Stimulated activated CD4-positive, alpha-beta T cell treated with anti-CD3 and anti-CD28 coated beads, Interleukin-12 subunit alpha, Interleukin-12 subunit beta, amount 100 ng/mL, for 4 hours (primary cell): ENCODE measurements at regions not wholly inside any gene's neighbourhood (a gene's known extent, or its start where the extent isn't known, plus 50 kb on each side); places are given as distances from the start of the nearest gene placed in this dataset.

Experiments used
- DNase-seq: peaks from one replicate; pipeline ENCODE4 v3.0.0-alpha.2; 2020

- no peak for DNase-seq
Observed at GRCh38 chr20:40359131-40359912, 329.7 kb downstream of the MAFB start.

- no peak for DNase-seq
Observed at GRCh38 chr20:40354880-40355279, 334.2 kb downstream of the MAFB start.

GRCh38 chr20:40343390-40343789 lies 345.6 kb downstream of the MAFB start:
- DNase-seq: no peak

- DNase-seq: no peak
Observed at GRCh38 chr20:40341561-40341960, 347.5 kb downstream of the MAFB start.

GRCh38 chr20:40339661-40340449 lies 349.2 kb downstream of the MAFB start:
- DNase-seq: no peak

- no peak for DNase-seq
Observed at GRCh38 chr20:40336533-40336932, 352.5 kb downstream of the MAFB start.

- no peak for DNase-seq
Observed at GRCh38 chr20:40335901-40336351, 353.1 kb downstream of the MAFB start.

GRCh38 chr20:40335437-40335836 lies 353.6 kb downstream of the MAFB start:
- no peak for DNase-seq

GRCh38 chr20:40333591-40333990 lies 355.4 kb downstream of the MAFB start:
- DNase-seq: no peak

GRCh38 chr20:40331807-40332560 lies 357.1 kb downstream of the MAFB start:
- no peak for DNase-seq

- DNase-seq: no peak
Observed at GRCh38 chr20:40331249-40331648, 357.8 kb downstream of the MAFB start.

GRCh38 chr20:40329321-40329720 lies 359.7 kb downstream of the MAFB start:
- DNase-seq: no peak

- no peak for DNase-seq
Observed at GRCh38 chr20:40326784-40327183, 362.3 kb downstream of the MAFB start.

GRCh38 chr20:40325006-40325568 lies 363.9 kb downstream of the MAFB start:
- DNase-seq: no peak

GRCh38 chr20:40323361-40323794 lies 365.7 kb downstream of the MAFB start:
- no peak for DNase-seq

- DNase-seq: no peak
Observed at GRCh38 chr20:40322941-40323340, 366.1 kb downstream of the MAFB start.

GRCh38 chr20:40320517-40321011 lies 368.5 kb downstream of the MAFB start:
- DNase-seq: no peak

GRCh38 chr20:40319741-40320516 lies 369.1 kb downstream of the MAFB start:
- no peak for DNase-seq

GRCh38 chr20:40319056-40319455 lies 370.0 kb downstream of the MAFB start:
- no peak for DNase-seq

GRCh38 chr20:40317156-40317790 lies 371.8 kb downstream of the MAFB start:
- DNase-seq: no peak

- DNase-seq: no peak
Observed at GRCh38 chr20:40314278-40314677, 374.8 kb downstream of the MAFB start.
